GM18868 (cell line): ENCODE measurements at regions not wholly inside any gene's neighbourhood (a gene's known extent, or its start where the extent isn't known, plus 50 kb on each side); places are given as distances from the start of the nearest gene placed in this dataset.
"Not testable (repeated sequence)": the region's sequence is repeated elsewhere in the genome, so short reads cannot be mapped to it uniquely, and the experiment has no call there.

Source experiments
- ATAC-seq: cut with Tn5 transposase; IDR thresholded peaks from one replicate; pipeline ENCODE4 v1.9.1; 2021; ENCODE audit warnings: mild to moderate bottlenecking, moderate library complexity; ENCODE audit not compliant: unreplicated experiment

GRCh38 chr17:31798205-31798724 is 60.8 kb downstream of the COPRS start:
- no peak for ATAC-seq

- not testable (repeated sequence) for ATAC-seq
Observed at GRCh38 chr17:31795941-31796340, 63.1 kb downstream of the COPRS start.

- ATAC-seq = no peak
Observed at GRCh38 chr17:31794111-31794510, 64.9 kb downstream of the COPRS start.

GRCh38 chr17:31793634-31794033 is 65.4 kb downstream of the COPRS start:
- not testable (repeated sequence) for ATAC-seq

- ATAC-seq = no peak
Observed at GRCh38 chr17:31792007-31792585, 66.9 kb downstream of the COPRS start.

GRCh38 chr17:31789707-31790505 is 69.1 kb downstream of the COPRS start:
- no peak for ATAC-seq

- ATAC-seq = no peak
Observed at GRCh38 chr17:31788956-31789355, 70.1 kb downstream of the COPRS start.

GRCh38 chr17:31788571-31788946 is 70.5 kb downstream of the COPRS start:
- no peak for ATAC-seq

- ATAC-seq = no peak
Observed at GRCh38 chr17:31787857-31788570, 71.0 kb downstream of the COPRS start.

- no peak for ATAC-seq
Observed at GRCh38 chr17:31786796-31787481, 72.1 kb downstream of the COPRS start.

- no peak for ATAC-seq
Observed at GRCh38 chr17:31780483-31780882, 78.6 kb downstream of the COPRS start.

GRCh38 chr17:31778523-31778922 is 80.5 kb downstream of the COPRS start:
- no peak for ATAC-seq

GRCh38 chr17:31771328-31771727 is 87.7 kb downstream of the COPRS start:
- ATAC-seq = not testable (repeated sequence)

GRCh38 chr17:31770501-31770900 is 88.5 kb downstream of the COPRS start:
- not testable (repeated sequence) for ATAC-seq

- ATAC-seq = not testable (repeated sequence)
Observed at GRCh38 chr17:31761836-31762510, 97.1 kb downstream of the COPRS start.

- no peak for ATAC-seq
Observed at GRCh38 chr17:31758646-31759045, 100.4 kb downstream of the COPRS start.

GRCh38 chr17:31757097-31757496 is 101.9 kb downstream of the COPRS start:
- ATAC-seq = no peak

- ATAC-seq = no peak
Observed at GRCh38 chr17:31754239-31754945, 104.7 kb downstream of the COPRS start.

- no peak for ATAC-seq
Observed at GRCh38 chr17:31753011-31753410, 106.0 kb downstream of the COPRS start.

GRCh38 chr17:31752584-31752983 is 106.5 kb downstream of the COPRS start:
- ATAC-seq = no peak
